ENCODE measurements at regions not wholly inside any gene's neighbourhood (a gene's known extent, or its start where the extent isn't known, plus 50 kb on each side); places are given as distances from the start of the nearest gene placed in this dataset.
"Not testable (repeated sequence)": the region's sequence is repeated elsewhere in the genome, so short reads cannot be mapped to it uniquely, and the experiment has no call there.

GRCh38 chr1:208731981-208732821 is 488.0 kb upstream of the PLXNA2 start:
- no peak for DNase-seq

- DNase-seq, result no peak
Measured at GRCh38 chr1:208737161-208737560, 493.0 kb upstream of the PLXNA2 start.

GRCh38 chr1:208737922-208738321 is 493.7 kb upstream of the PLXNA2 start:
- no peak for DNase-seq

- not testable (repeated sequence) for DNase-seq
Measured at GRCh38 chr1:208739636-208740035, 495.5 kb upstream of the PLXNA2 start.

- DNase-seq, result no peak
Measured at GRCh38 chr1:208741296-208741695, 497.1 kb upstream of the PLXNA2 start.

GRCh38 chr1:208743361-208743760 is 499.2 kb upstream of the PLXNA2 start:
- DNase-seq, result no peak

GRCh38 chr1:208747979-208748378 is 503.8 kb upstream of the PLXNA2 start:
- no peak for DNase-seq

DNA sequence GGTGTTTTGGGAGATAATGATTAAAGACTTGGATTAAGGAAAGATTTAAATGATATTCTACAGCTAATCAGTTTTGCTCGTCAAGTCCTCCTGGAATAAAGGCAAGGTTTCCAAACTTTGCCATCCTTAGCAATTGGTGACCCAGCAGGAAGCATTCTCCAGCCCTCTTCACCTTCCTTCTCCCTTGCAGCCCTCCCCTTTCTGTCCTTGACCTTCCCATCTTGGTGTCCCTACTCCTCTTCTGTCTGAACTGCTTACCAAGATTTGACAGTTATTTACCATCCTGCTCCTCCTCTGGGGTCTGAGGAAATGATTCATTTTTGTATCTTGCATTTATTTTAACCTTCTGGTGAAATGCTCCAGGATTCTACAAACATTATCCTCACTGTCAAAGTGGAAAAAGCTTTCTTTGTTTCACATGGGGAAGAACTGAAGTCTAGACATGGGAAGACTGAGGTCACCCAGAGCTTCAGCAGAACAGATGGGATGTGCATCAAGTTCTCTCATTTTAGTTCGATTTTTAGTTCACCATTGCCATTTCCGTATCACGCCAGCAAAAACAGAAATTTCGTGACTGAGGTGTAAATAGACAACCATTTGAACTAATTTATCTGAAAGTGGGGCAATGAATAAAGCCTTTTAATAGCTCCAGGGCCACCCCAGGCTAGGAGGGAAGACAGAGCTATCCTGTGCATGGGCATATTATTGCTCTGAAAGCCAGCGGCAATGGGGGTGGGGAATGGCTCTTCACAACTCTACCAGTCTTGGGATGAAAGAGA is 504.4 kb upstream of the PLXNA2 start:
- DNase-seq, result no peak

- no peak for DNase-seq
Measured at GRCh38 chr1:208756339-208756981, 512.3 kb upstream of the PLXNA2 start.

GRCh38 chr1:208757846-208758245 is 513.7 kb upstream of the PLXNA2 start:
- DNase-seq, result no peak

- DNase-seq, result no peak
Measured at GRCh38 chr1:208759255-208759654, 515.1 kb upstream of the PLXNA2 start.

GRCh38 chr1:208763971-208764370 is 519.8 kb upstream of the PLXNA2 start:
- no peak for DNase-seq

DNA sequence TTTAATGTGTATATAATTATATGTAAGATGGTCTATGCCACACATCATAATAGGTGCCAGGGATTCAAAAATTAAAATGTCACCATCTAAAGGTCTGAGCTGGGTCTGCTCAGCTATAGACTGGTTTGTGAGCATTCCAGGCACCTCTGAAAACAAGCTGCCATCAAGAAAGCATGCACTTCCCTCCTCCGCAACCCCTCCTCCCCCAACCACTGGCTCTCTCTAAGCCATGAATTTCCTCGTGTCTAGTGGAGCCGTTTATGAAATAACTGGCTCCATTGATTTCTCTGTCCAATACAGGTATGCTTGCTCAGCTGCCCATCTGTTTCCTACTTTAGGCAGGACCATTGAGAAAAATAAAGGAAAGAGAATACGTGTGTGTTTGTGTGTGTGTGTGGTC is 522.6 kb upstream of the PLXNA2 start:
- DNase-seq, result peak; percentile 25

DNA sequence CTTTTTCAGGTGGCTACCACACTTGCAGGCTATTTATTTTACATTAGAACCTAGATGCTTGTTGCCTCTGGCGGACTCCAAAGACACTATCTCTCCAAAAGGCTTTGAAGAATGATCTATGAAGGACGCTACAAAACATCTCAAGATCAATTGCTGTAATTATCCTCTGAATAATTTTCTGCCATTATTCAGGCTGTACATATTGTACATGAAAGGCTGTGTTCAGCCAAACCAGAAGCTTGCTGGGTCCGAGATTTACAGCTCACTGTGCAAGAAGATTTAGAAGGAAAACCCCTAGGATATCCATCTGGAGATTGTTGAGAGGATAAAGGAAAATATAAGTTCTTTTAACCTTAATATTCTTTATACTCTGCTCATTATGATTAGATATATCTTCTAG is 523.6 kb upstream of the PLXNA2 start:
- DNase-seq, result no peak

- no peak for DNase-seq
Measured at GRCh38 chr1:208772891-208773290, 528.7 kb upstream of the PLXNA2 start.

DNA sequence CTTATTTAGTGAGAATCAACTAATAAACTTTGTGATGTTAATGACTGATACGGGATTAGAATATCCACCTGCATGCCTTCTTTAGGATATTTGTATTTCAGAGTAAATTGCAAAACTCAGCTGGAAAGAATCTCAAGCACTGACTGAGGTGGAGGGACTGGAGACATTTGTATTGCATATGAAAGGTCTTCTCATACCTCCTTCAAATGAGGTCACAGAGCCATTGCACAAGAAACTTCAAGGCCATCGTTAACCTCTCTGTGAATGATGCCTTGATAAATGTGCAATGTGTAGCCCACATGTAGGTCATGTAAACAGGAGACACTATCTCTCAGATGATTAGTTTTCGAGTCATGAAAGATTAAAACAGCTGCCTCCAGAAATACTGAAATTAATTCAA is 531.7 kb upstream of the PLXNA2 start:
- DNase-seq, result no peak

GRCh38 chr1:208778417-208778816 is 534.2 kb upstream of the PLXNA2 start:
- no peak for DNase-seq

- DNase-seq, result peak; percentile 43
Measured at GRCh38 chr1:208781391-208782045, 537.3 kb upstream of the PLXNA2 start.

DNA sequence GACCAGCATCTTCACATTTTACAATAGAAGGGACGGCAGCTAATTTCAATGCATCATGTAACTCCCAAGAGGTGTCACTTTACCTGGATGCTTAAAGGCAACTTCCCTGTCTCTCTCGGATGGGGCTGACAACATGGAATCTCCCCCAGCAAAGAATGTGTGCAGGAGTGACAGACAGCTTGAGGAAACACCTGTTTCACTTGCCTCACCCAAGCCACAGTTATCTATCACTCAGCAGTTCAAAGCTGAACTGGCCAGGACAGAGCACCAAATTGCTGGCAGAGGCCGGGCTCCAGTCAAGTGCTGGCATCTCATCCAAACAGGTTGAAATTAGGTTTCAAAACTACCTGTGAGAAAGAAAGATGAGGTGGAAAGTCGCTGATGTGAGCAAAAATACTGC is 538.0 kb upstream of the PLXNA2 start:
- no peak for DNase-seq

- DNase-seq, result no peak
Measured at GRCh38 chr1:208785629-208786028, 541.4 kb upstream of the PLXNA2 start.

DNA sequence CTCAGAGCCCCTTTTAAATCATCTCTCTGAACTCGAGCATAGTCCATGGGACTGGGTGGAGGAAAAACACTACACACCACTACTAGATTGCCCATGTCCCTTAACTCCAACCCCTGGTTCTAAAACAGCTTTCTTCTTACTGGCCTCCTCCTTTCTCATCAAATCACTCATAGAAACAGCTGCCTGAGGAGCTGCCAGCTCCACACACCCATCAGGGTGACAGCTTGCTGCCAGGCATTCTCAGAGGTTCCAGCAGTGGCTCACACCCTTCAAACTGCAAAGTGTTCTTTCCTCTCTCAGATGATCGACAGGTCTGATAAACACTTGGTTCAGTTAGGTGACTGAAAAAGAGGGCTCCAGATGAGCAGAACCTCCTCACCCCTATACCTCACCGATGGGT is 543.0 kb upstream of the PLXNA2 start:
- no peak for DNase-seq

- no peak for DNase-seq
Measured at GRCh38 chr1:208788013-208788540, 543.9 kb upstream of the PLXNA2 start.

GRCh38 chr1:208791456-208791855 is 547.3 kb upstream of the PLXNA2 start:
- DNase-seq, result no peak

Measured in NCI-H510A (cell line).